NCI-H2227 (cell line): ENCODE measurements at regions not wholly inside any gene's neighbourhood (a gene's known extent, or its start where the extent isn't known, plus 50 kb on each side); places are given as distances from the start of the nearest gene placed in this dataset.
"Not testable (repeated sequence)": the region's sequence is repeated elsewhere in the genome, so short reads cannot be mapped to it uniquely, and the experiment has no call there.

ENCODE experiments used
- DNase-seq: peaks from one replicate; lab custom pipeline; 2025; ENCODE audit not compliant: unreplicated experiment; lab: John Stamatoyannopoulos, UW

DNA sequence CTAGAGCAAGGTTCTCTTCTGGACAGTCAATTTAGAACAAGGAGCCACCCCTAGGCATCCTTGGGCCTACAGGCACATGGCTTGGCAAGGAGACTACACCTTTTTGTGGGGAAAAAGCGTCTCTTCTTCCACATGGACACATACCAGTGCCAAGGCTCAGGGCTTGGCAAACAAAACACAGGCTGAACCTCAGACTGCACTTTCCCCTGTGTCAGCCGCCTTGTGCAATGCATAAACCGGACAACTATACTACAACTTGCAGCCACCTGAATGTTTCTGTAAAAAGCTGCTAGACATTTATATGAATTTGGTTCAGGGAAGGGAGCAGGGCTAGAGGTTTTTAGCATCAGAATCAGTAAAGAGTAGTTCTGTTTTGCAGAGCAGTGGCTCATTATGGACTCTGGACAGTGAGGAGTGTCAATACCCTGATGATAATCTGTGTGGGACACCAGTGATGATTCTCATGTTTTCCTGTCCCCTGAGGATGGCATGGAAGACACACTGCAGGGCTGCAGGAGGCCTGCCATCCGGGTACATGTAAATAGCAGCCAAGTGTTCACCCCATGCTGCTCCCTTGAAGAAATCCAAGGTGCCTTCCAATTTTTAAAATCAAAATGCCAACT, 118.9 kb downstream of the GATA3 start:
- no peak for DNase-seq

DNA sequence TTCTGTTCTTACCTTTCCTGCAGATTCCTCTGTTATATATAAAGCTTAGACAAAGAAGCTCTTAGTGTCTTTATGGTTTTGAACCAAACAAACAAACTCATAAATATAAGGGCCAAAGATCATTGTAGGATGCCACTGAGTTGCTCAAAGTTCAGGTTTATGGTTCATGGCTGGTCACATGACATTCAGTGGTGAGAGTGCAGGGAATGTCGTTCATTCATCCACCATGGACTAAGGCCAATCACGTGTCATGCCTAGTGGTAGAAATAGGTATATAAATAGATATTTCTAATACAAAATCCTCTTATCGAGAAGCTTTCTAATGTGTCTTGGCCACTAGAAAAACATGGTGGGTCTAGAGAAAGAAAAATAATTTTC, 119.4 kb downstream of the GATA3 start:
- no peak for DNase-seq

DNA sequence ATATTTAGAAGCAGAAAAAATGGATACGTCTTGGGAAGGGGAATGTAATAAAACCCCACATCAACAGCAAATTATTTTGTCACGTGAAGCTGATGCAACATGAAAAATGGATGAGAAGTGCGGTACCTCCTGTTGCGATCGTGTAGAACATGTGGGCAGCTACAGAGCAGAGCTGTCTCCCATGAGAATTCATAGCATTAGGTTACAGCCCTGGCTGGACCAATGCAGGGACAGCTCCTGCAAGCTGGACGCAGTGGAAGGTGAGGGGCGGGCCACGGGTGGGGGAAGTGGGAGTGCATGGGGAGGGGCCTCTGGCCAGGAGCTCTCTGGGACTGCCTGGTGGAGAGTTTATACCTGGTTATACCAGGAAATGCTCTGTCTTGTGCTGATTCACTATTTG, 120.3 kb downstream of the GATA3 start:
- no peak for DNase-seq

DNA sequence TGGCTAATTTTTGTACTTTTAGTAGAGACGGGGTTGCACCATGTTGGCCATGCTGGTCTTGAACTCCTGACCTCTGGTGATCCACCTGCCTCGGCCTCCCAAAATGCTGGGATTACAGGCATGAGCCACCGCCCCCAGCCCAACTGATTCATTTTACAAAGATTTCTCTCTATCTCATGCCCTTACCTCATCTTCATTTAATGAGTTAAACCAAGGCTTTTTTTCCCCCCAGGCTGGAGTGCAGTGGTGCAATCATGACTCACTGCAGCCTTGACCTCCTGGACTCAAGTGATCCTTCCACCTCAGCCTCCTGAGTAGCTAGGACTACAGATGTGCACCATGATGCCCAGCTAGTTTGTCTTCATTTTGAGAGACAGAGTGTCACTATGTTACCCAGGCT, 123.0 kb downstream of the GATA3 start:
- DNase-seq = not testable (repeated sequence)

DNA sequence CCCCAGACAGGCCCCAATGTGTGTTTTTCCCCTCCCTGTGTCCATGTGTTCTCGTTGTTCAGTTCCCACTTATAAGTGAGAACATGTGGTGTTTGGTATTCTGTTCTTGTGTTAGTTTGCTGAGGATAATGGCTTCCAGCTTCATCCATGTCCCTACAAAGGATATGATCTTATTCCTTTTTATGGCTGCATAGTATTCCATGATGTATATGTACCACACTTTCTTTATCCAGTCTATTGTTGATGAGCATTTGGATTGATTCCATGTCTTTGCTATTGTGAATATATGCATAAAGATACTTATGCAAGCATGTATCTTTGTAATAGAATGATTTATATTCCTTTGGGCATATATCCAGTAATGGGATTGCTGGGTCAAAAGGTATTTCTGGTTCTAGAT, 125.3 kb downstream of the GATA3 start:
- DNase-seq = not testable (repeated sequence)

DNA sequence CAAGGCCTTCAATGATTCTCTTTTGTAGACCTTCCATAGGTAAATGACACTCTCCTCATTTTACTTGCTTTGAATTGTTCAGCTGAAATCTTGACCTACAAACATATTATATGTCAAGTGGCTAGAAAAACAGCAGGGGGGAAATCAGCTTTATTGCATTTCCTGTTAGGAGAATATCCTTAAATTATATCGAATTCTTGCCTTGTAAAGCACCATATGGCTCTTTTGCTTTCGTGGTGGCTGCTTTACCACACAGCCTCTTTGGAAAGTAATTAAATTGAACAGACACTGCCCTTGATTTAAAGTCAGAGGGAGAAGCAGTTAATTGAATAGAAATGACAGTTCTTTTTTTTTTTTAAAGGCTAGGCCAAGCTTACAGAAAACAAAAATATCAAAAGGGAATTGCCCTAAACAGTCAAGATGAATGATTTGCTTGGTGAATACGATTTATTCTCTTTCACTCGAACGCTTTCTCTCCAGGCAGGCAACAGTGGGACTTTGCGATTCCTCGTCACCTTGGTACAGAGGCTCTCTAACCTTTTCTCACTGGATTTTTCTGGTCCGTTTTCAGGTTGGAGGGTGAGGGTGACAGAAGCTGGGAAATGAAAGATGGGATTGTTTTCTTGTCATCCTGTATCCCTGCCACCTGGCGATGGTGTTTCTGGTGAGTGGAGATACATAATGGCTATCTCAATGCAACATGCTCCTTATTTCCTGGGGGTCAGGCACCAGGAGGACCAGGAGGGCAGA, 126.0 kb downstream of the GATA3 start:
- DNase-seq = no peak

DNA sequence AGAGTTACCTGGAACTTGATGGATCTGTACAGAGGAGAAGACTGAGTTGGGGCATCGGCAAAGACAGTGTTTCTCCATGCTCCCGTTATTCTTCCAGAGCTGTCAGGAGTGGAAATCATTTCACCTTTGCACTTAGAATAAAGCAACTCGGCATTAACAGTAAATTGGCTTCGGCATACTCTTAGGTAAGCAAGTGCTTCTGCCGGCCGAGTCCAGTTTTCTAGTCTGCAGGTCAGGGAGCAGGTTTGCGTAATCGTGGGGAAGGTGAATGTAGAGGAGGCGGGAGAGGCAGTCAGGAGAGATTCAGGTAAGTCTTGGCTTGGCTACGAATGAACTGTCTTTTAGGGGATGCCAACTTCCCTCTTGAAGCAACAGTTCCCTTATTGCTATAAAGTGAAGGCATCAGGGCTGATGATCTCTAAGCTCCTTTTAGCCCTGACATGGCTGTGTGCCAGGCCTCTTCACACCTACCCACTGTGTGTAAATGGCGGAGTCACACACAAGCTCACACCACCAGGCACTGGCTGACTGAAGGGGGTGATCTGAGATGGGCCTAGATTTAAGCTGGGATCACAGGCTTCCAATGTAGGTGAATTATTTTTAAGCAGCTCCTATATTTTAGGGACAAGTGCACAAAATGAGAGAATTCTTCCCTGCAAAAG, 127.1 kb downstream of the GATA3 start:
- no peak for DNase-seq

DNA sequence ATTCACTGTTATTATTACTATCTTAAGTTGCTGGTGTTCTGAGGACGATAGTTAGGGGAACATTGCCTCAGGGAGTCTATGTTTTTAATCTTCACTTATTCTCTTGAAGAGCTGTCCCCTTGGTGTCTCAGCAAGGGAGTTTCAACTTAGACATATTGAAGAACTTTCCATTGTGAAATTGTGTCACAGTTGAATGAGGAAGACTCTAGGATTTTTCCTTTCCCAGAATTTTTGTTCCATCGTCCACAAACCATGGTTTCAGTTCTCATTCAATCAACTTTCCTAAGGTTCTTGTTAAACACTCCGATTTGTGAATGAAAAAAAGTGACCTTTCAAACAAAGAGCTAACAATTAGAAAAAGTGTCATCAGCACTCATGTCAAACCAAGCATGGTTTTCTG, 128.3 kb downstream of the GATA3 start:
- DNase-seq = no peak

DNA sequence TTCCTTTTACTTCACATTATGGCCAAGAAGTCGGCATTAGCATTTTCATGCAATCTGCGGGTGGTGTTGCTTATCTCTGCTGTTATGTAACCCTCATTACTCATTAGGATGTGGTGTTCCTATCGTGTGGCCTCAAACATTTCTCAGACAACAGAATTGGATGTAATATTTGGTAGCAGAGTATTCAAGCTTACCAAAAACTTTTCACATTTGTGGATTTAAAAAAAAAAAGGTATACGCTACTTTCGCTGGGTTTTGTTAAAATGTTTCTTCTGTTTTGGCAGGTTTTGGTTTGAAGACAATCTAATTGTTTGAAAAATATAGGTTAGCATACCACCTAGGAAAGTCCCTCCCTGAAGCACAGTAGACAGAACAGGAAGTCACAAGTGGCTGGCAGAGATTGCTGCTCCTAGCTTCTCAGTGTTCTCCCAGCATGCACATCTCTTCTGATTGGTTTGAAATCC, 128.8 kb downstream of the GATA3 start:
- DNase-seq = no peak

DNA sequence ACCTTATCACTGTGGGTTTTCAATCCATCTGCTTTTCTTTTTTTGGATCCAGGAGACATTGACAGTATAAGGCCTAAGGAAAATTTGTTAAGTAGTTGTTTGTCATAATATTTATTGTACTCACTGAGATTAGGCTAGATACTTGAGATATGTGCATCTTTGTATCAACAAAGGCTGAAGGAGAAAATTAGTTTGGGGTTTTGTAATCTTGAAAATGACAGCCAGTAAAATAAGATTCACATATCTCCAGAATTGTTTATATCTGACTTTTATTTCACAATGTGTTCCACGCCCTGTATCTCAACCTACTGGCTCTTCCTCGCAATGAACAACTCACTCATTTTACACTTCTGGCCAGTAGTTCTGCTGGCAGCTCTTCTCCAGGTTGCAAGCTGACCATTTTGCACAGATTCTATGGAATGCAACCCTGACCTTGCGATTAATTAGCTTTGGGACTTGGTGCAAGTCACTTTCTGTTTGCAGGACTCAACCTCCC, 132.7 kb downstream of the GATA3 start:
- DNase-seq = no peak

DNA sequence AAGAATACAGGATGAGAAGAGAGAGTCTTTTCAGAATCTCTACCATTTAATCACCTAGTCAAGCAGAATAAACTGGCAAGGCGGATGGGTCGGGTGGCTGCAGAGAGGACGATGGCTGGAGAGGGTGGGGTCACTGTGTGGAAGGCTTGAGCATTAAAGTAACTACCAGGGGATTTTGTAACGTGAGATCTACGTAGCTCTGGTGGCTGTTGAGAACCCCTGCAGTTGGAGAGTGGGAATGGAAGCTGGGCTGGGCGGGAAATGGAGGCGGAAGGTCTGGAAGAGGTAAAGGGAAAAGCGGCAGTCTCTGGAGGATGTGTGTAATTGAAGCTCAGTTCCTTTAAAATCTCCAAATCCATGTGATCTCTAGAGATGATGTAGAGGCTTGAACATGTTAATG, 135.0 kb downstream of the GATA3 start:
- DNase-seq = no peak

DNA sequence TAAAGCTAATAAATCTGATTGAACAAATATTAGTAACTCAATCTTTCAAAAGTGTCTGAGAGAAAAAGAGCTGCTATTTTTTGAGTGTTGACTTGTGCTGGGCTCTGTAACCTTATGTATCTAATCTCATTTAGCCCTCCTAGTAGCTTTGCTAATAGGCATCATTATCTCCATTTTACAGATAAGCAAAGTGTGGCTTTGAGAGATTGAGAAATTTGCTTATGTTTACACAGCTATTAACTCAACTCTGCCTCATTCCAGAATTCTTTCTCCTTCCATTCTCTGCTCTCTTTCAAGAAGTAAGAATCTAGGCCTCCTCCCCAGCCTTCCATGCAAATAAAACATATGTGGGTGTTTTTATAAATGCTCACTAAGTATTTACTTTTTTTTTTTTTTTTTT, 137.8 kb downstream of the GATA3 start:
- DNase-seq = no peak

DNA sequence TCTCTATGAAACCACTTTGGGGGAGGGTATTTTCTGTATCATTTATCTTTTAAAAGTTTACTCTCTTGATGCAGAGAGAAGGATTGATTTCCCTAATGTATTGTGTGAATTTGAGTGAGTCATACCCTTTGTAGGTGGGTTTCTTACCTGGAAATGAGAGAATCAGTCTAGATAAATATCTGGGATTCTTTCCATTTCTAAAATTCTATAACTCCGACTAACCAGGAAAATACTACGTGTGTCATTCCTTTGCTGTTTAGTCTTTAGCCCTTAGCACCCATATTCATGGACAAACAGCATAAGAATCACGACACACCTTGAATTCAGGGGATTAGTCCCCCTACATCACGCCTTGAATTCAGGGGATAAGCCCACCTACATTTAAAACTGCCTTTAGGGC, 139.1 kb downstream of the GATA3 start:
- DNase-seq = no peak

DNA sequence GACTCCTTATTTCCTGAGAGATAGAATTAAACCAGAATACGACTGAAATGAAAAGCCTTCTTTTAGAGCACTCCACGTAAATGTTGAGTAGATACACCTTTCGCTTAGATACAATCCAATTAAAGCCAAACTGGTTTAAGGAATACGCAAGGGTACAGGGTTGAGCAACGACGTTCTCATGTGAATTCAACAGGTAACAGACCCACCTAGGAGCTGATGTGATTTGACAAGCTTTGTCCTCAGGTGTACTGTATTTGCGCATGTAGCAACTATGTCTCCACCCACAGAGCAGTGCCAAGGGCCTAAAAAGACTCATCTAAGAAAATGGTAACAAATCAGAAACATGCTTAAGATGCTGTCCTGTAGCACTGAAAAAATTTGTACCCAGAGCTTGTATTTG, 139.6 kb downstream of the GATA3 start:
- DNase-seq = no peak

DNA sequence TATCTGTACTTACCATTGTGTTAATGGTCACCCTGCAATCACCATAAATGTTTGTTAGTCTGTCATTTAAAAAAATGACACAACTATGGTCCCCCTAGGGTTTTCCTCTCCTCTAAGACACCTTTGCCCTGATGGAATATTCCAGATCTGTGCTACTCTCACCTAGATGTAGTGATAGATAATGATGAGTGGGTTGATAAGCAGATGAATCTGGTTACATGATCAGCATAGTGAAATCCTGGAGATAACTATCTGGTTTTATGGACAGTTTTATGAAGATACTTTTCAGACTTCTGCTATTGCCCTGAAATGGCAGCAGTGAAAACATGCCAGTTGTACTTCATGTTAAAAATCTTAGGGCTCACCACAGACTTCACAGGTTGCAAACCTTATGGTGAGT, 152.4 kb downstream of the GATA3 start:
- no peak for DNase-seq

DNA sequence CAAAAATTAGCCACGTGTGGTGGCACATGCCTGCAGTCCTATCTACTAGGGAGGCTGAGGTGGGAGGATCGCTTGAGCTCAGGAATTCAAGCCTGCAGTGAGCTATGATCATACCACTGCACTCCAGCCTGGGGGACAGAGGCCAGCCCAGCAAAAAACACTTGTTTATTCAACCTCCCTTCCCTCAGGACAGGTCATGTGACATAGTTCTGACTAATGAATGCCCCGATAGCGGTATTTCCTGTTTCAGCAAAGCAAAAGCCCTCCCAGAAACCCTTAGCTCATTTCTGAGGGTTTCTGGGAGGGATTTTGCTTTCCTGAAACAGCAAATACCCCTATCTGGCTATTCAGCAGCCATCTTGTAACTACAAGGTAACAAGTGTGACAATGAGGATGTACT, 157.1 kb downstream of the GATA3 start:
- DNase-seq = no peak

DNA sequence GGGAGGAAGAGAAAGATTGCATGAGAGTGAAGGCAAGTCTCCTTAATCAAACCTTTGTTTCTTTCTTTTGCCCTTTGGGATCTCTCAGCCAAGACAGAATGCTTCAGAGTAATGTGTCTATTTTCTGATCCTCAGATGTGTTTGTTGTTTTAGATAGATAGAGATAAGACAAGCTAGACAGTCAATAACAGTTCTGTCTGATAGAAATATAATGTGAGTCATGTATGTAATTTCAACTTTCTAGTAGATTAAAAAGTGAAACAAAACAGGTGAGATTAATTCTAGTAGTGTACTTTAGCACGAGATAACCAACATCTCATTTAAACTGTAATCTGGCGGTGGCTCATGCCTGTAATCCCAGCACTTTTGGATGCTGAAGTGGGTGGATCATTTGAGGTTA, 159.2 kb downstream of the GATA3 start:
- DNase-seq = no peak

DNA sequence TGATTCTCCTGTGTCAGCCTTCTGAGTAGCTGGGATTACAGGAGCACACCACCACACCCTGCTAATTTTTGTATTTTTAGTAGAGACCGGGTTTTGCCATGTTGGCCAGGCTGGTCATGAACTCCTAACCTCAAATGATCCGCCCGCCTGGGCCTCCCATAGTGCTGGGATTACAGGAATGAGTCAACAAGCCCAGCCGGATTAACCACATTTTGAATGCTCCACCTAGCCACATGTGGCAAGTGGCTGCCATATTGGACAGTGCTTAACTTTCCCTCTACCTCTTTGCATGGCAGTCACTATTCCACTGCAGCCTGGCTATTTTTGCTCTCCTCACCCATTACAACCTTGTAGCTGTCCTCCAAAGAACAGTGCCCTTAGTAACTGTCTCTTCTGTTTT, 160.1 kb downstream of the GATA3 start:
- no peak for DNase-seq

DNA sequence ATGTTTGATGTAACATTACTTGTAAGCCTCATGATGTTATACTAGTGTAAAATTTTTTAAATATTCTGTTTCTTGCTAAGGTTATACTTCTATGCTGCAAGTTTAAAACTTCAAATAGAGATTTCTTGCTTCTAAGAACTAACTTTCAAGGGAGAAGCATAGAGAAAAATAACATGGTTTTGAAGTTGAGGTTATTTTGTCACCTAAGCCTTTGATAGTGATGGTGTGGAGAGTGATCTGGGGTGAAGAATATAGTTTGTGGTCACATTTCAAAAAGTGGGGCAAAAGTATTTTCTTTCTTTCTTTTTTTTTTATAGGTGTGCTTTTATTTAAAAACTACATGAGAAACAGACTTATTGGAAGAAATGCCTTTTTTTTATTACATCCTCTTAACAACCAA, 162.4 kb downstream of the GATA3 start:
- no peak for DNase-seq

DNA sequence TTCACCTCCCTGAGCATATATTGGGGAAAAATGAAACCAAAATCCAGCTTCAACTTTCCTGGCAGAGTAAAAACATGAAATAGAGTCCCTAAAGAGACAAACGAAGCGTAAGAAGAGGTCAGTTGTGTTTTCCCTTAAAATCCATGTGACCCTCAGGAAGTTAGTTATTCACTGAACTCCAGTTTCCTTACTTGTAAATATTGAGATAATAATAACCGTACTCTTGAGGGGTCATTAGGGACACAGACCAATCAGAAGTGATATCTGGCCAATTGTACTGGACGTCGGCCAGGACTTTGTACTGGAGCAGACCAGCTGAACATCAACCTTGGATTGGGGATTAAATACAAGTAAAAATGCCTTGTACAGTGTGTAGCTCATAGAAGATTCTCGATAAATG, 167.0 kb downstream of the GATA3 start:
- DNase-seq = no peak

DNA sequence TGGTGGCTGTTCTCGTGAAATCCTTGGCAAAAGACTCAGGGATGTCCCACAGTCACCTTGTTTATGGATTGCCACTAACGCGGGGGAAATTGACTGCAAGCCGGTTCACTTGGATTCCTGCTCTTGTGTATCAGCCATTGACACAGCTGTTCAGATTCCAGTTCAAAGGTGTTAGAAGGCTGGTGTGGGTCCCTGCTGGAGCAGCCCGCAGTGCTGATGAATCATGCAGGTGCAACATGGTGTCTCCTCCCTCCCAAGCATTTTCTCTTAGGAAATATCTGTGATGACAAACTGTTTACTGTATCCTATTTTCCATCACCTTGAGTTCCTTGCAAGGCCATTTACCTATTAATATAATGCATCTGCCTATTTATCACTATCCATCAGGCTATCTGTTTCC, 170.1 kb downstream of the GATA3 start:
- no peak for DNase-seq

DNA sequence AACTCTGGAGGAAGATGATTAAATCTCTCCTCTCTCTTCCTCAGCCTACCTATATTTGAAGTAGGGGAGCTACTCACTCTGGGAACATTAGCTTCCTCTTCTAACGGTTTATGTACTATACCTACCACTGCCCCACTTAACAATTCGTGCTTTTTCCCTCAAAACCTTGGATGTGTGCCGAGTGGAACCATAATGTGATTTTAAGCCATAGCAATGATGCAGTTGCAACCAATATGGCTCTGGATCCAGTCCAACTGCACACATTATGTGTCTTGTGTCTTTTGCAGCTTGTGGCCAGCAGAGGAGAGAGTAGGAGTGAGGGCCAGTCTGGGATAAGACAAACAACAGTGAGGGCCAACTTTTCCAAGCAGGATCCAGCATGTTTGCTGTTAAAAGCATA, 170.7 kb downstream of the GATA3 start:
- DNase-seq = no peak
